ENCODE measurements at regions not wholly inside any gene's neighbourhood (a gene's known extent, or its start where the extent isn't known, plus 50 kb on each side); places are given as distances from the start of the nearest gene placed in this dataset.
"Not testable (repeated sequence)": the region's sequence is repeated elsewhere in the genome, so short reads cannot be mapped to it uniquely, and the experiment has no call there.

DNA sequence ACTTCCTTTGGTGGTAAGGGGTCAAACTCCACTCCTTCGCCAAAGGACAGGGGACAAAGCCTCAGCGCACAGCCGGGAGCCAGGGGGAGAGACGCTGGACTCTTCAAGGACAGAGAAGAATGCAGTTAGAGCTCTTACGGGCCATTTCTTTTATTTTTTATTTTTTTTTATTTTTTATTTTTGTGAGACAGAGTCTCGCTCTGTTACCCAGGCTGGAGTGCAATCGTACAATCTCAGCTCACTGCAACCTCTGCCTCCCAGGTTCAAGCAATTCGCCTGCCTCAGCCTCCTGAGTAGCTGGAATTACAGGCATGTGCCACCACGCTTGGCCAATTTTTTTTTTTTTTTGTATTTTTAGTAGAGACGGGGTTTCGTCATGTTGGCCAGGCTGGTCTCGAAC, 93.2 kb upstream of the RPH3AL start, which contains the start of gene RFLNB:
RFLNB (minus strand) TSS at position 101 of the 400 bp plus-strand sequence.
- not testable (repeated sequence) for FAIRE-seq

DNA sequence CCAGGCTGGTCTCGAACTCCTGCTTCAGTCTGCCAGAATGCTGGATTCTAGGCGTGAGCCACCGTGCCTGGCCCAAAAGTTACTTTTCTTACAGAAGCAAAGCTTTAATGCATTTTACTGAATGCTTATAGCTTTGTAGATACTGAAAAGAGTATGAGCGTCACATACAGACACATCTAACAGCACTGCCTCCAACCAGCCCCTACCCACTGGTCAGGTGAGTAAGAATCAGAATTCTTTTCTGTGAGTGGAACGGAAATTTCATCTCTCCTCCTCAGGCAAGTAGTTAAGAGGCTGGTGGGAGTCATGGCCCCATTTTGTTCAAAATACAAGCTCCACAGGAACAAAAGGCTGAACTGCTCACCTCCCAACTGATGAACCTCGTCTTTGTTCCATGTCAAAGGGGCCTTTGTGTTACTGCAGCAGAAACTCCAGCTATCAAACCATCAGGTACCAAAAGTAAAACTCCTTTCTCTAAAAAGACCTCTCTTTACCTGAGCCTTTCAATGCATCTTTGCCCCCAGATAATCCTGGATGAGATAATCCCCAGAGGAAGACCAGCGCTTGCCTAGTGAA, 92.4 kb upstream of the RPH3AL start:
- FAIRE-seq: no peak

DNA sequence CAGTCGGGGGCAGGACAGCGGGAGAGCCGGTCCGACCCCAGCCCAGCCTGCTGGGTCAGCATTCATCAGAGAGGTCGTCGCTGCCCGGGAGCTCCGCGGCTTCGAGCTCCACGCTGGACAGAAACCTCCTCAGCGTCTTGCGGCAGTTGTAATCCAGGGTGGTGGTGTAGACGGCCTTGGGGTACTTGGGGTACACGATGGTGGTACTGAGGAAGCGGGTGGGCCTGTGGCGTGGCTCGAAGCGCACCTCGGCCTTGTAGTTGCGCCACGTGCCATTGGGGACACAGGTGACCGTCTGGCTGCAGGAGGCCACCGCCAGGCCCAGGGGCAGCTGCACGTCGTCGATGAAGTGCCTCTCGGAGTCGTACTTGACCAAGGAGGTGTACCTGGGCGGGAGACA, 90.5 kb upstream of the RPH3AL start:
- no peak for FAIRE-seq

DNA sequence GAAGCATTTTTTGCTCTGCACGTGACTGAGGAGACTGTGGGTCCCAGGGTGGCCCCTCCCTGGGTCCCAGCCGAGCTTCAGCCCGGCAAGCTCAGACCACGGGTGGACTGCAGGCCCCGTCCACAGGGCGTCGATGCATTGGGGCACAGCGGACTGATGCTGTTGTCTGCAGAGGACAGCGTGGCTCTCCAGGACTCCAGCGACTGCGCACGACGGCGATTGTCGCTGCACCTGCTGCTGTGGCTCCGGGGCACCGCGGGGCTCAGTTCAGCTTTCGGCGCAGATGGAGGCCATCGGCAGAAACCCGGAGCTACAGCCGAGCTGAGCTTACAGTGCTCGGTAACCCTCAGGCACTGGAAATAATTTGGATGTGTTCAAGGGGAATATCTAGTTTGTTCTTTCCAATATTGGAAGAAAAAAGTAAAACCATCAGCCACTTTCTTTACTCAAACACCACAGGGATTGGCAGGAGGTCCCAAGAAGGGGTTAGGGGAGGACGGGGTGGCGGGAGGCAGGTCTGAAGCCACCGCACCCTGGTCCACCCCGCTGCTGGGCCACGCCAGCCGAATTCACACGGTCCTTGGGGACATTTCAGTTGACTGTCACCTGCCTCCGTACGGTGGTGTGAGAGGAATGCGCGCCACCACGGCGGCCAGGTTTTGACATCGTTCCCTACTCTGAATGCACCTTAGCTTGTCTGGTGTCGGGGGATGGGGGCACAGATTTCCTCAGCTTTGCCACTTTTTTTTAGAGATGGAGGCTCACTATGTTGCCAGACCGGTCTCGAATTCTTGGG, 88.7 kb upstream of the RPH3AL start:
- no peak for FAIRE-seq

DNA sequence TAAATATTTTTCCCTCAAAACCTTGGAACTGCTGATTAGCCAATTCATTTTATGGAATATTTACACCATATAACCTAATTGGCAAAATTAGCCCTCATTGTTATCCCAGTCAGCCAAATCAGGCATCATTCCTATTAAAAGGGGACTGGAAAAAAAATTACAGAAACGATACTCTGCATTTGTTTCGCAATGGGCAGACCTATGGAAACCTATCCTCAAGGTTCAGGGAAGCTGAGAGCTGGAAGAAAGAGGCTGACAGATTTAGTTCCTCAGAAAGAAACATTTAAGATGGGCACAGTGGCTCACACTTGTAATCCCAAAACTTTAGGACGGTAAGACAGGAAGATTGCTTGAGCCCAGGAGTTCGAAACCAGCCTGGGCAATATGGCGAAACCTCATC, 85.6 kb upstream of the RPH3AL start:
- FAIRE-seq: no peak

DNA sequence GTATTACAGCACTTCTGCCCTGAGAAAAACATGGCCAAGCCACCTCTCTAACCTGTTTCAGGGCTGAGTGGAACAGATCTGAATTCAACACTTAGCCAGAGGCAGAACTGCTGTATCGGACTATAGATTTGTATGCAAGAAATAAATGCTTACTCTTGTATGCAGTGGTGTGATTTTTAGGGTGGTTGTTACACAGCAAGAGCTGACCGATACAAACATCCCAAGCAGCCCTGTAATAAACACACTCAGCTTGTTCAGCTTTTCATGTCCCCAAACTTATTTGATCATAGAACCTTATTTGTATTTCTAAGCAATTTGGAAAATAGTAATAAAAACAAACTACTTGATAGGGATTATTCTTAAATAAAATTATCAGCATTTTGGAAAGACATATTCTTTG, 84.9 kb upstream of the RPH3AL start:
- FAIRE-seq: no peak

DNA sequence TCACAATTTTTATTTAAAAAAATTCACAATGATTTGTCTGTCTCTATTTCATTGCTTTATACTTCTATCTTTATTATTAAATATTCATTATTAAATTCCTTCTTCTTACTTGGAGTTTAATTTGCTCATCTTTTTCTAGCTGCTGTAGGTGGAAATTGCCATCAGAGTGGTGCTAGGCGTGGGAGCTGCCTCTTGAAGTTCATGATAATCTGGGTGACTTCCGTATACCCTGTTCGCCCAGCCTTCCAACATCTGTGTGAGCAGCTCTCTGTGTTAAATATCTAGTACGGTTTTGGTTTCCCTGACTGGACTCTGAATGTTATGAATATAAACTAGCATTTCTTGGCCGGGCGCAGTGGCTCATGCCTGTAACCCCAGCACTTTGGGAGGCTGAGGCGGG, 84.0 kb upstream of the RPH3AL start:
- FAIRE-seq: no peak

DNA sequence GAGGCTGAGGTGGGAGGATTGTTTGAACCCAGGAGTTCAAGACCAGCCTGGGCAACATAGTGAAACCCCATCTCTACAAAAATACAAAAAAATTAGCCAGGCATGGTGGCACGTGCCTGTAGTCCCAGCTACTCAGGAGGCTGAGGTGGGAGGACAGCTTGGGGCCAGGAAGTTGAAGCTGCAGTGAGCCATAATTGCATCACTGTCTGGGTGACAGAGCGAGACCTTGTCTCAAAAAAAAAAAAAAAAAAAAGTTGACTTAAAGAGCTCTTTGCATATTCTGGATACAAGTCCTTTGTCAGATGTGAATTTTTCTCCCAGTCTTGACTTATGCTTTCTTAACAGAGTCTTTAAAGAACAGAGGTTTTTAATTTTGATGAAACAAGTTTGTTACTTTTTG, 79.9 kb upstream of the RPH3AL start:
- not testable (repeated sequence) for FAIRE-seq

DNA sequence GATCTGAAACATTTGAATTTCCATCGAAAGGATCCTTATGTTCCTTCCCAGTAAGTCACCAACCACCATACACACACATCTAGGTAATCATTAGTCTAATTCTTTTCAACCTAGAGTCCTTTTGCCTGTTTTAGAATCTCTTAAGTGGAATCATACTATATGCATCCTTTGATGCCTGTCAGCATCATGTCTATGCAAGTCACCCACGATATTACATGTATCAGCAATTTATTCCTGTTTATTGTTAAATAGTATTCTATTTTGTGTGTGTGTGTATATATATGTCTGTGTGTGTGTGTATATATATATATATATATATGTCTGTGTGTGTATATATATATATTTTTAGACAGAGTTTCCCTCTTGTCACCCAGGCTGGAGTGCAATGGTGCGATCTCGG, 78.9 kb upstream of the RPH3AL start:
- FAIRE-seq: no peak

DNA sequence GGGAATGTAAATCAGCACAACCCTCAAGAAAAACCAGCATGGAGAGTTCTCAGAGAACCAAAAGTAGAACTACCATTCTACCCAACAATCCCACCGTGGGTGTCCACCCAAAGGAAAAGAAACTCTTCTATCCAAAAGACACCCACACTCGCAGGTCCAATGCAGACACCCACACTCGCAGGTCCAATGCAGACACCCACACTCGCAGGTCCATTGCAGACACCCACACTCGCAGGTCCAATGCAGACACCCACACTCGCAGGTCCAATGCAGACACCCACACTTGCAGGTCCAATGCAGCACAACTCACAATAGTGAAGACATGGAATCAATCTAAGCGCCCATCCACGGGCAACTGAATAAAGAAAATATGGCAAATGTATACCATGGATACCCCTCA, 77.0 kb upstream of the RPH3AL start:
- FAIRE-seq: no peak

DNA sequence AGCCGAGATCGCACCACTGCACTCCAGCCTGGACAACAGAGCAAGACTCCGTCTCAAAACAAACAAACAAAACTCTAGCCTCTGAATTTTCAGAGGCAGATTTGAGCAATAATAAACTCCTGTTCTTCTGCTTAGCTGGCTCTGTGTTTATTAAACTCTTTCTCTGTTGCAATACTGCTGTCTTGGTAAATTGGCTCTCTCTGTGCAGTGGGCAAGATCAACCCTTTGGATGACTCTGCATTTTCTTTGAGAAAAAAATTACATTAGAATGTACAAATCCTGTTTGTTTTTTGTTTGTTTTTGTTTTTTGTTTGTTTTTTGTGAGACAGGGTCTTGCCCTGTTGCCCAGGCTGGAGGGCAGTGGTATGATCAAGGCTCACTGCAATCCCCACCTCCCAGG, 75.8 kb upstream of the RPH3AL start:
- no peak for FAIRE-seq

DNA sequence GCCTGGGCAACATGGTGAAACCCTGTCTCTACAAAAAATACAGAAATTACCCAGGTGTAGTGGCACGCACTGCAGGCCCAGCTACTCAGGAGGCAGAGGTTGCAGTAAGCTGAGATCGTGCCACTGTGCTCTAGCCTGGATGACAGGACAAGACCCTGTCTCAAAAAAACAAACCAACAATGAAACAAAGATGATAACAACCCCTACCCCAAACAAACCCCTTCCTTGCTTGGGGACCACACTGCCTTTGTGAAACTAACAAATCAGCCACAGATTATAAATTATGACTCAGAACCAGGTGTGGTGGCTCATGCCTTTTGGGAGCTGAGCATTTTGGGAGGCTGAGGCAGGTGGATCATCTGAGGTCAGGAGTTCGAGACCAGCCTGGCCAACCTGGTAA, 75.3 kb upstream of the RPH3AL start:
- FAIRE-seq: no peak

DNA sequence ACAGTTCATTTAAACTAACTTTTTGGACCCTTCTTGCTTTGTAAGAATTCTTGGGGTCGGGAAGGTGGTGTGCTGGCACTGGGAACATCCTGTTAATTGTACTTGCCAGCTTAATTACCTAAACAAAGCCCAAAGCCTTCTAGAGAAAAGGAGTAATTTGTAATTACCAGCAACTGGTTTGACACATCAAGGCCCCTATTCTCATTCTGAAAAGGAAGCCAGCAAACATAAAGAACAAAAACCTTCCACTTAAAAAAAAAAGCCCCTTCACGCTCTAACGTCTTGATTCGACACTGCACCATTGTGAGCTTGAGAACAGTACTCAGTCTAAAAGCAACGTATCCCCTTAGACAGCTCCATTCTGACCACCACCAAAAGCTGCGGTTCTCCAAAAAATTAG, 74.7 kb upstream of the RPH3AL start:
- no peak for FAIRE-seq

DNA sequence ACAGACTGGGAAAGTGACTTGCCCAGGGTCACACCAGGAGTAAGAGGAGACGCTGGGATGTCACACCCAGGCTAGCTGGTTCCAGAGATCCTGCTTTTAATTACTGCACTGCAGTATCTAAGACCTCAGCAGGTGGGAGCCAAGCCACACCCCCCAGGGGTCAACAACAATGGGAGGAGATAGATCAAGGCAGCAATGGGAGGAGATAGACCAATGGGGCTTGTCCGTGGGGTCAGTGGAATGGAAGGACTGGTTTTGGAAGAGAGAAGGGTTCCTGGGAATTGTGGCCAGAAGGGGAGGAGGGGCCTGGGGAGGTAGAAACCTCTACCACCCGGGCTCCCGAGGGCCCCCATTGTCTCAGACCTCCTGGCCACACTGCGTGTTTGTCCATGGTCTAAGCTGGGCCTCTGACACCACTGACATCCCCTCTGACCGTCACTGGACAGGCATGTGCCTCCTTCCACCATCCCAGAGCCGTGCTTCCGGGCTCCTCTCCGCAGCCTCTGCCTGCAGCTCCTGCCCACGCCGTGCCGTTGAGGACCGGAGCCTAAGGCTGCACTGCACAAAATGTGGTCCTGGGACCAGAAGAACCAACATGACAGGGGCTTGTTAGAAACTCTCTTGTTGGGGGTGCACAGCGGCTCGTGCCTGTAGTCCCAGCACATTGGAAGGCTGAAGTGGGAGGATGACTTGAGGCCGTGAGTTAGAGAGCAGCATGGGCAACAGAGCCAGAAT, 69.8 kb upstream of the RPH3AL start:
- FAIRE-seq: no peak

DNA sequence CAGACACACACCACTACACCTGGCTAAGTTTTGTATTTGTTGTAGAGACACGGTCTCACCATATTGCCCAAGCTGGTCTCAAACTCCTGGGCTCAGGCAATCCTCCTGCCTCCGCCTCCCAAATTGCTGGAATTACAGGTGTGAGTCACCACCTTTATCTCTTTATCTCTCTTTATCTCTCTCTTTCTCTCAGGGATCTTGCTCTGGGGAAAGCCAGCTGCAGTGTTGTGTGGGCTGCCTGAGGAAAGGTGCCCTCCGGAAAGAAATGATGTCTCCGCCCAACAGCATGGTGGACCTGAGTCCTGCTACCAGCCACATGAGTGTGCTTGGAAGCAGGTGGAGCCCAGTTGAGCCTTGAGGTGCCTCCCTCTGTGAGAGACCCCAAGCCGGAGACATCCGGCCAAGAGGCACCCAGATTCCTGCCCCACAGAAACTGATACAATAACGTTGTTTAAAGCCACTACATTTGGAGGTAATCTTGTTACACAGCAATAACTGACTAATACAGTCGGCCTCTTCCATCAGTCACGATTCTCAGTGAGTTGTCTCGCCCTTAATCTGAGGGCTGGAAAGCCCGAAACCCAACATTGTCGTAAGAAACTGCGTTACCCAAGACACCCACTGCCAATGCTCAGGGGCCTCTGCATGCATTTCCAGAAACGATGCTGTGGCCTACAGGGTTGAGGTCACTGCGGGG, 68.0 kb upstream of the RPH3AL start:
- FAIRE-seq: no peak

DNA sequence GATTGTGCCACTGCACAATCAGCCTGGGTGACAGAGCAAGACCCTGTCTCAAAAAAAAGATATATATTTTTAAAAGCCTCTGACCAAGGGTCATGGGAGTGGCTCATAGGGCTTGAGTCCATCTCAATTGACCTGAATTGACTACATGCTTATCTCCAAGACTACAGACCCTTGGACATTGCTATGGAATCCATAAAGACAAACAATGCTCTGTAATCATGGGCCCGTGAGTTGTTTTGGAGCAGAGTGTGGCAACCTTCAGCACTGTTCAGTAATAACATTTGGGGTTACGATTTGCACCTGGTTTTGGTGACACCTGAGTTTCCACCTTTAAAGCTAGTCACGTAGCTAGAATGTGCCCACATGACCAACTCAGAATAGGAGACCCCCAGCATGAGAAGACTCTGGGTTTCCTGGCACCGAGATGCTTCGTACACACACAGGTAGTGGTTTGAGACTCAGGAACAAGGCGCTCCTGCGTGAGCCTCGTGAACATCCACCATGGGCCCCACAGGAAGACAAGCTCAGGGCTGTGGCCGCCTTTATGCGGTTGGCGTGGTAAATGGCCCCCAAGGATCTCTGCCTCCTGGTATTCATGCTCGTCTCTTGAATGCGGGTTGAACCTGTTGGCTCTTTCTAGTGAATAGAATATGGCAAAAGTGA, 66.6 kb upstream of the RPH3AL start:
- FAIRE-seq: no peak

DNA sequence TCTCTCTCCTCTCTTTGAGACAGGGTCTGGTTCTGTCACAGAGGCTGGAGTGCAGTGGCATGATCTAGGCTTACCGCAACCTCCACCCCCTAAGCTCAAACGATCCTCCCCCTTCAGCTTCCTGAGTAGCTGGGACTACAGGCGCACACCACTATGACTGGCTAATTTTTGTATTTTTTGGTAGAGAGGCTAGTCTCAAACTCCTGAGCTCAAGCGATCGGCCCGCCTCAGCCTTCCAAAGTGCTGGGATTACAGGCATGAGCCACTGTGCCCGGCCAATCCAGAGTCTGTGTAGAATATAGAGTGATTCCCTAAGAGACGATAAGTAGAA, 65.8 kb upstream of the RPH3AL start:
- no peak for FAIRE-seq

DNA sequence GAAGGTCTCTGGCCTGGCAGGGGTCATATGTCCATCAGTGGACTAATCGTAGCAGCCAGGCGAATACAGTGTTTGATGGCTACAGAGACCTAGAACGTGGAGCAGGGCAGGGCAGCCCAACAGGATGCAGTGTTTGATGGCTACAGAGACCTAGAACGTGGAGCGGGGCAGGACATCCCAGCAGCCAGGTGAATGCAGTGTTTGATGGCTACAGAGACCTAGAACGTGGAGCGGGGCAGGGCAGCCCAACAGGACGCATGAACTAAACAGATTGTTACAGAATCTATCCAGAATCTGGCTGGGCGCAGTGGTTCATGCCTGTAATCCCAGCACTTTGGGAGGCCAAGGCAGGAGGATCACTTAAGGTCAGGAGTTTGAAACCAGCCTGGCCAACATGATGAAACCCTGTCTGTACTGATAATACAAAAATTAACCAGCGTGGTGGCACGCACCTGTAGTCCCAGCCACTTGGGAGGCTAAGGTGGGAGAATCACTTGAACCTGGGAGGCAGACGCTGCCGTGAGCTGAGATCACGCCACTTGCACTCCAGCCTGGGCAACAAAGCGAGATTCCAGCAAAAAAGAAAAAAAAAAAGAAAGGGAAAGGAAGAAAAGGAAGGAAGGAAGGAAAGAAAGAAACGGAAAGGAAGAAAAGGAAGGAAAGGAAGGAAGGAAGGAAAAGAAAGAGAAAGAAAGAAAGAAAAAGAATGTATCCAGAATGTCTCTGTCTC, 65.2 kb upstream of the RPH3AL start:
- no peak for FAIRE-seq

DNA sequence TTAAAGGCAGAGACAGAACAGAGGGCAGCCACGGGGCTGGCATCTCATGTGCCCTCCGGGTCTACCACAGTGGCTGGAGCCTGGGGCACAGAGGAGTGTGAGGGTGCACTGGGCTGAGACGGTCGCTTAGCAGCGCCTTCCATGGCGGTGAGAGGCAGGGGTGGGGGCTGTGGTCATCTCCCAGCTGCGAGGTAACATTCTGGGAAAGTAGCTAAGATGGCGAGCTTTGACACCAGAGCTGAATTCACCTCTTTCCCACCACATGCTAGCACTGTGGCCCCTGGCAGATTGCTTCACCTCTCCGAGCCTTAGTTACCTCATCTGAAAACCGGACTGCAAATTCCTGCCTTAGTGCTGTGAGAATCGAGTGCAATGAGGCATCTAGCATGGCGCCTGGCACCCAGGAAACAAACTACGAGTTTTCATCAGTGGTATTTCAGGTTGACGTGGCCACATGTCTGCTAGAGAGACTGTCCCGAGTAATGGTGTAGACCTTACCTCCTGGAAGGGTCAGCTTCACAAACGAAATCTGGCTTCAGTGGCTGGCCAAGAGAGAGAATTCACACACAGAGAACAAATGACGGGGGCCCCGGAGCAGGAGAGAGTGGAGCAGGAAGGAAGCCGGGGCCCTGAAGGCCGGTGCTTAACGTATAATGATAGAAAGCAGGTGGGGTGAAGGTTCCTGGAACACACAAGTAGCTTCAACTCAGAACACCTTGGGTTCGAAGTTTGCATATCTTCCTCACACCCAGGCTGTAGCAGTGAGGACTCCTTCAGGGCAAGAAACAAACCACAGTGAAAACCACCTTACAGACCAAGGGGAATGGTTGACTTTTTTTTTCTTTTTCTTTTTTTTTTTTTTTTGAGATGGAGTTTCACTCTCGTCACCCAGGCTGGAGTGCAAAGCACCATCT, 63.9 kb upstream of the RPH3AL start:
- FAIRE-seq: no peak

DNA sequence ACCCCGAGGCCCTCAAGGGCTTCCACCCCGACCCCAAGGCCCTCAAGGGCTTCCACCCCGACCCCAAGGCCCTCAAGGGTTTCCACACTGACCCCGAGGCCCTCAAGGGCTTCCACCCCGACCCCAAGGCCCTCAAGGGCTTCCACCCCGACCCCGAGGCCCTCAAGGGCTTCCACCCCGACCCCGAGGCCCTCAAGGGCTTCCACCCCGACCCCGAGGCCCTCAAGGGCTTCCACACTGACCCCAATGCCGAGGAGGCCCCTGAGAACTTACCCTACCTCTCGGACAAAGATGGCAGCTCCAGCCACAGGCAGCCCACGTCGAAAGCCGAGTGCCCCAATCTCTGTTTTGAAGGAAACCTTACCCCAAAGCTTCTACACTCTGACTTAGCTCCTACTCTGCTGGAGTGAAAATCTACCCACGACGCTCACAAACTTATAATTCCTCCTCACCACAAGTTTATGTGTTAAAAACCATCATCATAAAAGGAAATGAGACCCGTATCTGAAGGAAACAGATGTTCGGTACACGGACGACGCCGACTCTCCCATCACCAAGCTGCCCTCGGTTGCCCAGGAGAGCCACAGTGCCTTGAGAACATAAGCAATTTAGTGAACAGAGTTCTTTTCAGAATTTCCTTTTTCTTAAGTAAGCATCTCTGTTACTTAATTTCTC, 61.2 kb upstream of the RPH3AL start:
- no peak for FAIRE-seq

DNA sequence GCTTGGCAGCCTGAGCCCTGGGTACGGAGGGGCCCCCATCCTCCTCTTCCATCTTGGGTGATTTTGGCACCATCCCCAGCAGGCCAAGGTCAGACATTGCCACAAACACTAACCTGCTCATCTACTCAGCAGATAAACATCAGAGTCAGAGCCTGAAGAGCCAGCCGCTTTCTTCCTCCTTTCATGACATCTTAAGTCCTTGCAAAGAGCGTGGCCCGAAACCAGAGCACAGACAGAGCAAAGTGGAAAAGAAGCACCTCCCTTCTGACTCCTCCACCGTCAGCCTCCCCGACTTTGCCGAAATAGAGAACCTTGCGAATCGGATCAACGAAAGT, 60.4 kb upstream of the RPH3AL start:
- FAIRE-seq: no peak

Measured in A204.1 (cell line).